Fibroblast of lung (primary cell): ENCODE measurements at regions not wholly inside any gene's neighbourhood (a gene's known extent, or its start where the extent isn't known, plus 50 kb on each side); places are given as distances from the start of the nearest gene placed in this dataset.

ENCODE experiments used
- DNase-seq, 2 donors: peaks; one replicate each; pipeline versions ENCODE4 v3.0.0 to v3.0.0-alpha.2; 2010; ENCODE audit warnings: low read depth in 2 of 2
- H2AFZ ChIP-seq: 2 replicates; pipeline ENCODE4 v1.5.1; 2012; ENCODE audit warnings: low read length, control low read depth, inconsistent platforms
- H3K27ac ChIP-seq: 2 replicates; pipeline ENCODE4 v1.5.1; 2011; ENCODE audit warnings: low read length, control low read depth; ENCODE audit not compliant: insufficient read depth
- H3K27me3 ChIP-seq: 2 replicates; pipeline ENCODE4 v1.5.1; 2011; ENCODE audit warnings: mild to moderate bottlenecking, low read length; ENCODE audit not compliant: control insufficient read depth, insufficient read depth
- H3K36me3 ChIP-seq: 2 replicates; pipeline ENCODE4 v1.5.1; 2011; ENCODE audit warnings: low read length; ENCODE audit not compliant: control insufficient read depth, insufficient read depth
- H3K4me1 ChIP-seq: 2 replicates; pipeline ENCODE4 v1.5.1; 2011; ENCODE audit warnings: low read length; ENCODE audit not compliant: control insufficient read depth, insufficient read depth; ENCODE audit errors: extremely low read depth
- H3K4me2 ChIP-seq: 2 replicates; pipeline ENCODE4 v1.5.1; 2011; ENCODE audit warnings: low read length, control low read depth; ENCODE audit not compliant: insufficient read depth; ENCODE audit errors: extremely low read depth
- H3K4me3 ChIP-seq, 4 experiments: fragments of 200-600 bp in 1 of 4; sonication (generic) in 1 of 4; replicated peaks in 1 of 4; 2 replicates each; pipeline ENCODE4 v1.5.1; 2011 to 2016; ENCODE audit warnings: low read length in 4 of 4, low read depth in 3 of 4, mild to moderate bottlenecking in 3 of 4, control low read depth in 2 of 4, inconsistent platforms in 1 of 4, mixed read lengths in 1 of 4; ENCODE audit not compliant: insufficient read depth in 1 of 4; ENCODE audit errors: control extremely low read depth in 1 of 4
- H3K79me2 ChIP-seq: 2 replicates; pipeline ENCODE4 v1.5.1; 2012; ENCODE audit warnings: mild to moderate bottlenecking, low read length, inconsistent platforms; ENCODE audit not compliant: control insufficient read depth, insufficient read depth
- H3K9ac ChIP-seq: 2 replicates; pipeline ENCODE4 v1.5.1; 2011; ENCODE audit warnings: mild to moderate bottlenecking, low read length, control low read depth; ENCODE audit not compliant: insufficient read depth
- H3K9me3 ChIP-seq: 2 replicates; pipeline ENCODE4 v1.5.1; 2012; ENCODE audit warnings: low read depth, low read length; ENCODE audit not compliant: control insufficient read depth, insufficient read depth
- H4K20me1 ChIP-seq: 2 replicates; pipeline ENCODE4 v1.5.1; 2011; ENCODE audit warnings: low read length; ENCODE audit not compliant: control insufficient read depth, insufficient read depth; ENCODE audit errors: extremely low read depth
- EZH2 ChIP-seq: IDR thresholded peaks from 2 replicates; pipeline ENCODE4 v1.5.1; 2012; ENCODE audit warnings: low read length, control low read depth, mild to moderate bottlenecking; ENCODE audit errors: missing control alignments
- TF ChIP-seq, protein P1 (sequence below), 2 donors: IDR thresholded peaks in 1 of 2; conservative IDR thresholded peaks in 1 of 2; 1 replicate in 1 of 2; 2 replicates in 1 of 2; pipeline ENCODE4 v1.5.1; 2011 to 2012; ENCODE audit warnings: low read length in 2 of 2, control low read depth in 1 of 2, inconsistent platforms in 1 of 2, low read depth in 1 of 2, mild to moderate bottlenecking in 1 of 2

DNA sequence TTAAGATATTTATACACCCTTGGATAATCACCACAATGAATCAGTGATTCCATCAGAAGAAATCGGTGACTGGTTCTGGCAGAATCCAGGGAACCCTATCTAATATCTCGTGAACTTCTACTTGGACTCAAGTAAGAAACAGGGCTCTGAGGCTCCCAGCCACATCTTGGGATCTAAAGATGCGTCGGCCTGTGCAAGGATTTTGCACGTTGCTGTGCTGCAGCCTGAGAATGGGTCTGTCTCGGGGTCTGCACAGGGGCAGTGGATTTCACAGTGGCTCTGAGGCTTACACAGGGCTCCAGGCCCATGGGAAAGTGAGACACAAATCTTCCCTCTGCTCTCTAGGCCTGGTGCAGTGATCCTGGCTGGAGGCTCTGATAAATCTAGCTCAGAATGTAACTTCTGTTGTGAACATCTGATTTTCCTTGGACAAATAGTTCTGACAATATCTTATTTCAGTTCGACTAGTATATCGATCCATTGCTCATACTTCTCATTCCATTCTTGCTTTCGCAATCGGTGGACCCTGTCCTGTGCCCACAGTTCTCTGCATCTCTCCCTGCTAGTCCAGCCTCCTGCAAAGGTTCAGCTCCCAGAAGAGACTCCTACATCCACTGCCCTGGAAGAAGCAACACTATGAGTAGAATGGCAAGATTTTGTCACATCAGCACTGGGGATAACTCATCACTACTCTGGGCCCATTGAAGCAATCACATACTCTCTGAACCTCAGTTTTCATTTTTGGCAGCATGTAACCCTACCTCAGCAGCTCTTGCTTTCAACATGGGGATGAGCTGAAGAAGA is 105.5 kb upstream of the TOP3B start:
- DNase-seq, result no peak
- TF ChIP-seq, protein P1, sequence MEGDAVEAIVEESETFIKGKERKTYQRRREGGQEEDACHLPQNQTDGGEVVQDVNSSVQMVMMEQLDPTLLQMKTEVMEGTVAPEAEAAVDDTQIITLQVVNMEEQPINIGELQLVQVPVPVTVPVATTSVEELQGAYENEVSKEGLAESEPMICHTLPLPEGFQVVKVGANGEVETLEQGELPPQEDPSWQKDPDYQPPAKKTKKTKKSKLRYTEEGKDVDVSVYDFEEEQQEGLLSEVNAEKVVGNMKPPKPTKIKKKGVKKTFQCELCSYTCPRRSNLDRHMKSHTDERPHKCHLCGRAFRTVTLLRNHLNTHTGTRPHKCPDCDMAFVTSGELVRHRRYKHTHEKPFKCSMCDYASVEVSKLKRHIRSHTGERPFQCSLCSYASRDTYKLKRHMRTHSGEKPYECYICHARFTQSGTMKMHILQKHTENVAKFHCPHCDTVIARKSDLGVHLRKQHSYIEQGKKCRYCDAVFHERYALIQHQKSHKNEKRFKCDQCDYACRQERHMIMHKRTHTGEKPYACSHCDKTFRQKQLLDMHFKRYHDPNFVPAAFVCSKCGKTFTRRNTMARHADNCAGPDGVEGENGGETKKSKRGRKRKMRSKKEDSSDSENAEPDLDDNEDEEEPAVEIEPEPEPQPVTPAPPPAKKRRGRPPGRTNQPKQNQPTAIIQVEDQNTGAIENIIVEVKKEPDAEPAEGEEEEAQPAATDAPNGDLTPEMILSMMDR (conservative IDR thresholded peaks at IDR 0.05 in 1 of 2, IDR thresholded peaks at IDR 0.05 in 1 of 2; ENCODE audit: low read depth in 1 of 2, low read length in 2 of 2), result no peak
- TF ChIP-seq EZH2, result no peak

DNA sequence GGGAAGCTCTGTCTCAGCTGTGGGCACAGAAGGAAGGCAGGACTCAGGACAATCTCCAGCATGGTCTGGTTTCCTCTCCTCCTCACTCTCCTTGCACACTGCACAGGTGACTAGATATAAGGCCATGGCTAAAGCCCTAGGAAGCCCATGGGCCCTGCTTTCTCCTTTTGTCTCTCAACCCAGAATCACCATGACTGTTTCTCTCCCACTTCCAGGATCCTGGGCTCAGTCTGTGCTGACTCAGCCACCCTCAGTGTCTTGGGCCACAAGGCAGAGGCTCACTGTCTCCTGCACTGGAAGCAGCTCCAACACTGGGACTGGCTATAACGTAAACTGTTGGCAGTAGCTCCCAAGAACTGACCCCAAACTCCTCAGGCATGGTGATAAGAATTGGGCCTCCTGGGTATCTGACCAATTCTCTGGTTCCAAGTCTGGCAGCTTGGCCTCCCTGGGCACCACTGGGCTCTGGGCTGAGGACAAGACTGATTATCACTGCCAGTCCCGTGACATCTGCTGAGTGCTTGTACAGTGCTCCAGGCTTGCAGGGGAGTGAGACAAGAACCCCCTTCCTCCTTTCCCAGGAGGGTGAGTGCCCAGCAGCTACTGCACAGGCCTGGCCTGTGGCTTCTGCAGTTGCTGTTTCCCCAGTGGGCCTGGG is 104.0 kb upstream of the TOP3B start:
- Histone ChIP-seq H2AFZ (no peak overlapping the region), H3K27ac (no peak overlapping the region), H3K4me1 (no peaks in the 10 kb centered on the region), H3K36me3 (no peaks in the 10 kb centered on the region), H3K9ac (no peak overlapping the region), H3K4me3 (no peak overlapping the region), H3K9me3 (no peaks in the 10 kb centered on the region), H3K27me3 (no peaks in the 10 kb centered on the region), H3K4me2 (no peak overlapping the region), H4K20me1 (no peaks in the 10 kb centered on the region), H3K79me2 (no peaks in the 10 kb centered on the region)
- DNase-seq, result peak in 1 of 2 donors; percentile 2
- no peak for TF ChIP-seq EZH2
- TF ChIP-seq, protein P1 (conservative IDR thresholded peaks at IDR 0.05 in 1 of 2, IDR thresholded peaks at IDR 0.05 in 1 of 2; ENCODE audit: low read depth in 1 of 2, low read length in 2 of 2), result no peak

More for the DNA sequence above, 105.5 kb upstream of the TOP3B start:
- no peak overlapping the region for H3K4me3 ChIP-seq
- H3K9me3 ChIP-seq, result no peaks in the 10 kb centered on the region
- H3K4me2 ChIP-seq, result no peak overlapping the region
- no peaks in the 10 kb centered on the region for H4K20me1 ChIP-seq
- H2AFZ ChIP-seq, result no peak overlapping the region
- H3K27me3 ChIP-seq, result no peaks in the 10 kb centered on the region
- no peaks in the 10 kb centered on the region for H3K36me3 ChIP-seq
- no peak overlapping the region for H3K9ac ChIP-seq
- H3K27ac ChIP-seq, result no peak overlapping the region
- H3K4me1 ChIP-seq, result no peaks in the 10 kb centered on the region
- H3K79me2 ChIP-seq, result no peaks in the 10 kb centered on the region

GRCh38 chr22:22085702-22086500 is 103.3 kb upstream of the TOP3B start:
- no peak overlapping the region for H3K4me3 ChIP-seq
- no peaks in the 10 kb centered on the region for H4K20me1 ChIP-seq
- H3K4me1 ChIP-seq, result no peaks in the 10 kb centered on the region
- no peak overlapping the region for H2AFZ ChIP-seq
- no peak overlapping the region for H3K27ac ChIP-seq
- TF ChIP-seq EZH2, result no peak
- TF ChIP-seq, protein P1 (conservative IDR thresholded peaks at IDR 0.05 in 1 of 2, IDR thresholded peaks at IDR 0.05 in 1 of 2; ENCODE audit: low read depth in 1 of 2, low read length in 2 of 2), result no peak
- no peaks in the 10 kb centered on the region for H3K79me2 ChIP-seq
- H3K9me3 ChIP-seq, result no peaks in the 10 kb centered on the region
- H3K9ac ChIP-seq, result no peak overlapping the region
- H3K4me2 ChIP-seq, result no peak overlapping the region
- no peaks in the 10 kb centered on the region for H3K27me3 ChIP-seq
- peak in 1 of 2 donors; percentile 18 for DNase-seq
- no peaks in the 10 kb centered on the region for H3K36me3 ChIP-seq
